ENCODE measurements at regions not wholly inside any gene's neighbourhood (a gene's known extent, or its start where the extent isn't known, plus 50 kb on each side); places are given as distances from the start of the nearest gene placed in this dataset.

GRCh38 chr12:39003541-39004155 lies 98.3 kb upstream of the CPNE8 start:
- intact Hi-C loops (cut with micrococcal nuclease): no loop called here
- Mint-ChIP-seq H3K4me1 (no peaks in the 10 kb centered on the region), H3K27me3 (no peaks in the 10 kb centered on the region), H3K27ac (no peak overlapping the region), H3K9me3 (ENCODE audit: insufficient read depth) (peaks cover 3% of the 10 kb centered on the region), H3K4me3 (no peak overlapping the region)
- Histone ChIP-seq H3K79me2 (ENCODE audit: control insufficient read depth, insufficient read depth, low read length) (no peaks in the 10 kb centered on the region), H3K27me3 (replicated peaks in 1 of 4; ENCODE audit: control extremely low read depth in 1 of 4, control insufficient read depth in 3 of 4, insufficient read depth in 4 of 4, low read length in 3 of 4) (no peaks in the 10 kb centered on the region), H3K27ac (ENCODE audit: low read length in 2 of 2) (no peak overlapping the region), H3K4me2 (replicated peaks; ENCODE audit: low read depth, low read length, poor library complexity, severe bottlenecking) (no peak overlapping the region), H2AFZ (ENCODE audit: insufficient read depth, low read depth, low read length, poor library complexity, severe bottlenecking) (no peak overlapping the region), H3K4me3 (ENCODE audit: control extremely low read depth in 1 of 5, extremely low read depth in 1 of 5, insufficient read depth in 1 of 5, low read depth in 2 of 5, low read length in 4 of 5) (no peak overlapping the region), H3K36me3 (replicated peaks in 1 of 2; ENCODE audit: control extremely low read depth in 1 of 2, control insufficient read depth in 1 of 2, extremely low read depth in 1 of 2, insufficient read depth in 2 of 2, low read length in 1 of 2) (no peaks in the 10 kb centered on the region), H3K4me1 (ENCODE audit: control insufficient read depth in 2 of 2, insufficient read depth in 2 of 2, low read length in 2 of 2) (no peaks in the 10 kb centered on the region), H4K20me1 (ENCODE audit: control insufficient read depth, insufficient read depth, low read length, poor library complexity, severe bottlenecking) (no peaks in the 10 kb centered on the region), H3K9me3 (ENCODE audit: control extremely low read depth in 1 of 3, control insufficient read depth in 2 of 3, insufficient read depth in 1 of 3, low read length in 2 of 3) (no peaks in the 10 kb centered on the region), H3K9ac (ENCODE audit: low read length) (no peak overlapping the region)
- POLR2A ChIA-PET: no interaction called here
- ATAC-seq (ENCODE audit: low read depth) (no peak), DNase-seq (no peak)
- TF ChIP-seq EZH2 (IDR thresholded peaks at IDR 0.05; ENCODE audit: borderline replicate concordance, insufficient read depth, low read depth, low read length, poor library complexity, severe bottlenecking): no peak
- TF ChIP-seq CTCF (IDR thresholded peaks at IDR 0.05): no peak
- CTCF ChIA-PET: no interaction called here
- 90% methylated on average over 2 of the region's 3 CpGs for WGBS (ENCODE audit: insufficient coverage)

- intact Hi-C loops (cut with micrococcal nuclease): no loop called here
- Histone ChIP-seq H4K20me1 (ENCODE audit: control insufficient read depth, insufficient read depth, low read length, poor library complexity, severe bottlenecking) (no peaks in the 10 kb centered on the region), H3K4me2 (replicated peaks; ENCODE audit: low read depth, low read length, poor library complexity, severe bottlenecking) (no peak overlapping the region), H3K9ac (ENCODE audit: low read length) (no peak overlapping the region), H3K9me3 (ENCODE audit: control extremely low read depth in 1 of 3, control insufficient read depth in 2 of 3, insufficient read depth in 1 of 3, low read length in 2 of 3) (no peaks in the 10 kb centered on the region), H3K36me3 (replicated peaks in 1 of 2; ENCODE audit: control extremely low read depth in 1 of 2, control insufficient read depth in 1 of 2, extremely low read depth in 1 of 2, insufficient read depth in 2 of 2, low read length in 1 of 2) (no peaks in the 10 kb centered on the region), H3K79me2 (ENCODE audit: control insufficient read depth, insufficient read depth, low read length) (no peaks in the 10 kb centered on the region), H3K27ac (ENCODE audit: low read length in 2 of 2) (no peak overlapping the region), H3K4me3 (ENCODE audit: control extremely low read depth in 1 of 5, extremely low read depth in 1 of 5, insufficient read depth in 1 of 5, low read depth in 2 of 5, low read length in 4 of 5) (no peak overlapping the region), H2AFZ (ENCODE audit: insufficient read depth, low read depth, low read length, poor library complexity, severe bottlenecking) (no peak overlapping the region), H3K27me3 (replicated peaks in 1 of 4; ENCODE audit: control extremely low read depth in 1 of 4, control insufficient read depth in 3 of 4, insufficient read depth in 4 of 4, low read length in 3 of 4) (no peaks in the 10 kb centered on the region), H3K4me1 (ENCODE audit: control insufficient read depth in 2 of 2, insufficient read depth in 2 of 2, low read length in 2 of 2) (no peaks in the 10 kb centered on the region)
- H3K4me1 Mint-ChIP-seq: no peaks in the 10 kb centered on the region
- H3K4me3 Mint-ChIP-seq: no peak overlapping the region
- no peaks in the 10 kb centered on the region for H3K27me3 Mint-ChIP-seq
- DNase-seq: no peak
- WGBS (ENCODE audit: insufficient coverage): no CpG with 5 or more reads among the region's 3 CpGs
- ChIA-PET CTCF (no interaction called here), POLR2A (no interaction called here)
- TF ChIP-seq EZH2 (IDR thresholded peaks at IDR 0.05; ENCODE audit: borderline replicate concordance, insufficient read depth, low read depth, low read length, poor library complexity, severe bottlenecking): no peak
- TF ChIP-seq CTCF (IDR thresholded peaks at IDR 0.05): no peak
- ATAC-seq (ENCODE audit: low read depth): no peak
- no peak overlapping the region for H3K27ac Mint-ChIP-seq
- H3K9me3 Mint-ChIP-seq (ENCODE audit: insufficient read depth): no peaks in the 10 kb centered on the region
Measured at GRCh38 chr12:39000370-39000769, 95.0 kb upstream of the CPNE8 start.
